ENCODE measurements at regions not wholly inside any gene's neighbourhood (a gene's known extent, or its start where the extent isn't known, plus 50 kb on each side); places are given as distances from the start of the nearest gene placed in this dataset.
"Not testable (repeated sequence)": the region's sequence is repeated elsewhere in the genome, so short reads cannot be mapped to it uniquely, and the experiment has no call there.

GRCh38 chr9:78692871-78693270 is 395.9 kb downstream of the PSAT1 start:
- H3K4me3 ChIP-seq (ENCODE audit: low read depth, poor library complexity, severe bottlenecking): no peak overlapping the region
- DNase-seq (ENCODE audit: low spot score in 2 of 2): no peak
- WGBS, 2 donors: 64 to 71% methylated on average over 3 of the region's 3 CpGs
- intact Hi-C loops (cut with DNase I; ENCODE audit: low total_unique reads): no loop called here
- no peak for TF ChIP-seq POLR2A (IDR thresholded peaks at IDR 0.05)
- TF ChIP-seq, protein P1, sequence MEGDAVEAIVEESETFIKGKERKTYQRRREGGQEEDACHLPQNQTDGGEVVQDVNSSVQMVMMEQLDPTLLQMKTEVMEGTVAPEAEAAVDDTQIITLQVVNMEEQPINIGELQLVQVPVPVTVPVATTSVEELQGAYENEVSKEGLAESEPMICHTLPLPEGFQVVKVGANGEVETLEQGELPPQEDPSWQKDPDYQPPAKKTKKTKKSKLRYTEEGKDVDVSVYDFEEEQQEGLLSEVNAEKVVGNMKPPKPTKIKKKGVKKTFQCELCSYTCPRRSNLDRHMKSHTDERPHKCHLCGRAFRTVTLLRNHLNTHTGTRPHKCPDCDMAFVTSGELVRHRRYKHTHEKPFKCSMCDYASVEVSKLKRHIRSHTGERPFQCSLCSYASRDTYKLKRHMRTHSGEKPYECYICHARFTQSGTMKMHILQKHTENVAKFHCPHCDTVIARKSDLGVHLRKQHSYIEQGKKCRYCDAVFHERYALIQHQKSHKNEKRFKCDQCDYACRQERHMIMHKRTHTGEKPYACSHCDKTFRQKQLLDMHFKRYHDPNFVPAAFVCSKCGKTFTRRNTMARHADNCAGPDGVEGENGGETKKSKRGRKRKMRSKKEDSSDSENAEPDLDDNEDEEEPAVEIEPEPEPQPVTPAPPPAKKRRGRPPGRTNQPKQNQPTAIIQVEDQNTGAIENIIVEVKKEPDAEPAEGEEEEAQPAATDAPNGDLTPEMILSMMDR (IDR thresholded peaks at IDR 0.05): no peak

GRCh38 chr9:78694974-78695373 is 398.0 kb downstream of the PSAT1 start:
- WGBS, 2 donors: 64 to 77% methylated on average over 7 of the region's 7 CpGs
- intact Hi-C loops (cut with DNase I; ENCODE audit: low total_unique reads): no loop called here
- TF ChIP-seq, protein P1 (IDR thresholded peaks at IDR 0.05): no peak
- TF ChIP-seq POLR2A (IDR thresholded peaks at IDR 0.05): no peak
- no peak overlapping the region for H3K4me3 ChIP-seq (ENCODE audit: low read depth, poor library complexity, severe bottlenecking)
- DNase-seq (ENCODE audit: low spot score in 2 of 2): no peak

GRCh38 chr9:78695519-78695918 is 398.6 kb downstream of the PSAT1 start:
- no peak for TF ChIP-seq POLR2A (IDR thresholded peaks at IDR 0.05)
- 27 to 42% methylated on average over 5 of the region's 5 CpGs for WGBS, 2 donors
- intact Hi-C loops (cut with DNase I; ENCODE audit: low total_unique reads): no loop called here
- H3K4me3 ChIP-seq (ENCODE audit: low read depth, poor library complexity, severe bottlenecking): no peak overlapping the region
- DNase-seq (ENCODE audit: low spot score in 2 of 2): no peak

GRCh38 chr9:78697618-78698017 is 400.7 kb downstream of the PSAT1 start:
- no peak overlapping the region for H3K4me3 ChIP-seq (ENCODE audit: low read depth, poor library complexity, severe bottlenecking)
- no peak for DNase-seq (ENCODE audit: low spot score in 2 of 2)
- intact Hi-C loops (cut with DNase I; ENCODE audit: low total_unique reads): no loop called here
- TF ChIP-seq, protein P1 (IDR thresholded peaks at IDR 0.05): no peak
- no peak for TF ChIP-seq POLR2A (IDR thresholded peaks at IDR 0.05)
- WGBS, 2 donors: 6 to 16% methylated on average over 1 of the region's 1 CpG

GRCh38 chr9:78698371-78698770 is 401.4 kb downstream of the PSAT1 start:
- 77 to 95% methylated on average over 2 of the region's 2 CpGs for WGBS, 2 donors
- intact Hi-C loops (cut with DNase I; ENCODE audit: low total_unique reads): no loop called here
- no peak for DNase-seq (ENCODE audit: low spot score in 2 of 2)
- H3K4me3 ChIP-seq (ENCODE audit: low read depth, poor library complexity, severe bottlenecking): no peak overlapping the region
- TF ChIP-seq, protein P1 (IDR thresholded peaks at IDR 0.05): no peak
- TF ChIP-seq POLR2A (IDR thresholded peaks at IDR 0.05): no peak

- DNase-seq (ENCODE audit: low spot score in 2 of 2); H3K4me3 ChIP-seq (ENCODE audit: low read depth, poor library complexity, severe bottlenecking); intact Hi-C loops (cut with DNase I; ENCODE audit: low total_unique reads): not testable (repeated sequence)
- 83 to 95% methylated on average over 3 of the region's 3 CpGs for WGBS, 2 donors
Measured at GRCh38 chr9:78699217-78699616, 402.3 kb downstream of the PSAT1 start.

DNA sequence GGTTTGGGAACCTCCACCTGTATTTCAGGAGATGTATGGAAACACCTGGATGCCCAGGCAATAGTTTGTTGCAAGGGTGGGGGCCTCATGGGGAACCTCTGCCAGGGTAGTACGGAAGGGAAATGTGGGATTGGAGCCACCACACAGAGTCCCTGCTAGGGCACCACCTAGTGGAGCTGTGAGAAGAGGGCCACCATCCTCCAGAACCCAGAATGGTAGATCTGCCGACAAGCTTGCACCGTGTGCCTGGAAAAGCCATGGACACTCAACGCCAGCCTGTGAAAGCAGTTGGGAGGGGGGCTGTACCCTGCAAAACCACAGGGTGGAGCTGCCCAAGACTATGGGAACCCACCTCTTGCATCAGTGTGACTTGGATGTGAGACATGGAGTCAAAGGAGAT is 407.2 kb downstream of the PSAT1 start:
- intact Hi-C loops (cut with DNase I; ENCODE audit: low total_unique reads); DNase-seq (ENCODE audit: low spot score in 2 of 2): not testable (repeated sequence)
- WGBS, 2 donors: 70 to 72% methylated on average over 4 of the region's 4 CpGs

More for the DNA sequence above, 407.2 kb downstream of the PSAT1 start:
- not testable (repeated sequence) for H3K4me3 ChIP-seq (ENCODE audit: low read depth, poor library complexity, severe bottlenecking)
